ENCODE measurements at regions not wholly inside any gene's neighbourhood (a gene's known extent, or its start where the extent isn't known, plus 50 kb on each side); places are given as distances from the start of the nearest gene placed in this dataset.

GRCh38 chr2:72028351-72028995 lies 119.2 kb downstream of the CYP26B1 start:
- TF ChIP-seq CTCF (IDR thresholded peaks at IDR 0.05) (no peak), EP300 (IDR thresholded peaks at IDR 0.05) (no peak), POLR2A (IDR thresholded peaks at IDR 0.05) (no peak), POLR2AphosphoS5 (IDR thresholded peaks at IDR 0.05) (no peak)

Data from stomach (tissue), 4 donors.